ENCODE measurements at regions not wholly inside any gene's neighbourhood (a gene's known extent, or its start where the extent isn't known, plus 50 kb on each side); places are given as distances from the start of the nearest gene placed in this dataset.
"Not testable (repeated sequence)": the region's sequence is repeated elsewhere in the genome, so short reads cannot be mapped to it uniquely, and the experiment has no call there.

DNA sequence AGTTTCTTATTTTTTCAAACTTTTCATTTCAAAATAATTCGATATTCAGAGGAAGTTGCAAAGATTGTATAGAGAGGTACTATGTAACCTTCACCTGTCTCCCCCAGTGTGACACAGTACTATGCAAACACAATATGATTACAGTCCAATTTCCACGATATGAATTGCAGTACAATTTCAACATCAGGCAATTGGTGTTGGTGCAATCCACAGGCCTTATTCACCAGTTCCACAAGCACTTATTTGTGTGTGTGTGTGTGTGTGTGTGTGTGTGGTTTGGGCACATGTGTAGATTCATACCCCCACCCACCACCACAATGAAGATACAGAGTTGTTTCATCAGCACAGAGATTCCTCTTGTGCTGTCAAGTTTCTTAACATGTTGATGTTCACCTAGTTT, 69.7 kb upstream of the ARL4C start:
- Mint-ChIP-seq H3K27ac (no peak overlapping the region), H3K4me3 (no peak overlapping the region), H3K9me3 (ENCODE audit: low read depth) (no peaks in the 10 kb centered on the region), H3K4me1 (no peaks in the 10 kb centered on the region), H3K36me3 (ENCODE audit: low read depth) (no peaks in the 10 kb centered on the region), H3K27me3 (peaks cover 14% of the 10 kb centered on the region)
- intact Hi-C loops (cut with DNase I, micrococcal nuclease) = no loop called here
- ChIA-PET POLR2A (no interaction called here), CTCF (no interaction called here)
- no peak for DNase-seq
- no peak for ATAC-seq

DNA sequence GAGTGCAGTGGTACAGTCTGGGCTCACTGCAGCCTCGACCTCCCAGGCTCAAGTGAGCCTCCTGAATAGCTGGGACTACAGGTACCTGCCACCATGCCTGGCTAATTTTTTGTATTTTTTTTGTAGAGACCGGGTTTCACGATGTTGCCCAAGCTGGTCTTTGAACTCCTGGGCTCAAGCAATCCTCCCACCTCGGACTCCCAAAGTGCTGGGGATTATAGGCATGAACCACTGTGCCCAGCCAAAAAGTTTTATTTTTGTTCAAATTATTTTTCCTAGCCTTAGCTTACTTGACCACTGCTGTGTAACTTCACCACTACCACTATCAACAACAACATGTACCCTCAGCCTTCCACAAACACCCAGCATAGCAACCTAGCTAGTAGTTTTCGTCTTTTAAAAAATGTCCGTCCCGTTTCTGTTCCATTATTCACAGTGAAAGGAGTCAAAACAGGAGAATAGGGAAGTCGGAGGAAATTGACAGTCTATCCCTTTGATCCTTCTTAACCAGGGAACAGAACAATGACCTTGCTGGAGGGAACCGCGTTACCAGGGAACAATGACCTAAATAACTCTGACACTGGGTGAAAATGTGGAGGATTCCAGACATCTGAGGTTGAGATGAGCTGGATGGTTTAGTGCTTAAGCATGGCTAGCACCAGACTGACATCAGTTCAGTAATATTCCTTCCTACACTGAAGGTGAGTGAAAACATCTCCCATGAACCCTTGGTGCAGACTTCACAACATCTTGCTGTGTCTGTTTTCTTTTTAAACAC, 69.2 kb upstream of the ARL4C start:
- ATAC-seq (no peak), DNase-seq (no peak)
- POLR2A ChIA-PET = no interaction called here
- Mint-ChIP-seq H3K9me3 (ENCODE audit: low read depth) (no peaks in the 10 kb centered on the region), H3K36me3 (ENCODE audit: low read depth) (no peaks in the 10 kb centered on the region), H3K4me3 (no peak overlapping the region), H3K27me3 (peaks cover 12% of the 10 kb centered on the region), H3K27ac (no peak overlapping the region), H3K4me1 (no peaks in the 10 kb centered on the region)
- CTCF ChIA-PET = interaction anchor here (0.9 kb wide), 1 partner anchor 21 kb away, joined by 4 read pairs; no protein-coding TSS in a partner anchor
- intact Hi-C loops (cut with DNase I, micrococcal nuclease) = no loop called here

DNA sequence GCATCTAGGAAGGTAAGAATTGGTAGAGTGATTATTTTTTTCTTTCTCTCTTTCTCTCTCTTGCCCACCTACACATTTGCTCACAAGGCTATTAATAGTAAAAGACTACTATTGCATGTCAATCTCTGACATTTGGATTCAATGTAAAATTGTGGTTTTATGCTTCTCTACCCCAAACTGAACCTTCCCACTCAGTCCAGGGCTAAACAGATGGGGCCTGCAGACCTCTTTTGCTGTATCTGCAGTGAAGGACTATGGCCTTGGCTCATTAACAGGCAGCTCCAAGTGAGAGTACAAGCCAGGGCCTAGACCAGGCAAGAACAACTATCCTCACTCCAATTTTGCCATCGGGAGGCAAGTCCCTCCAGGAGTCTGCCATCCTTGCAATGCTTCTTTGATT, 68.3 kb upstream of the ARL4C start:
- Mint-ChIP-seq H3K9me3 (ENCODE audit: low read depth) (no peaks in the 10 kb centered on the region), H3K27ac (no peak overlapping the region), H3K4me3 (no peak overlapping the region), H3K4me1 (no peaks in the 10 kb centered on the region), H3K27me3 (peaks cover 12% of the 10 kb centered on the region), H3K36me3 (ENCODE audit: low read depth) (no peaks in the 10 kb centered on the region)
- ATAC-seq (no peak), DNase-seq (no peak)
- ChIA-PET POLR2A (no interaction called here), CTCF (interaction anchor here (0.6 to 0.9 kb wide), 3 partner anchors 14 to 1510 kb away, joined by 3 to 4 read pairs (median 3); no protein-coding TSS in a partner anchor)
- intact Hi-C loops (cut with DNase I, micrococcal nuclease) = no loop called here

DNA sequence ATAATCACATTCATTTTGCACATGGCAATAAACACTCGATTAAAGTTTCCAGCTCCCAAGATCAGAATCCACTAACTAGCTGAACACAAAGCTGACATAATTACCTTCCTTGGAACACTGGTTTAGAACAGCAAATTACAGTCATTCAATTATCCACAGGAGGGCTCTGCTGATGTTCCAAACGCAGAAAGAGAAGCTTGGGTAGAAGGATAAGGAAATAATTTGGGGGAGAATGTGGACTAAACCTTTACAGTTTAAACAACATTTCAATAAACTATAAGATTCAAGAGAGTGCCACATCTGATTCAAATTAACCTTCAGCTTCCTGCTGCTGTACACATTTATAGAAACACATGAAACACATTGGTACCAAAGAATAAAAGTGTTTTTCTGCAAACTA, 67.8 kb upstream of the ARL4C start:
- ATAC-seq (no peak), DNase-seq (no peak)
- peaks cover 12% of the 10 kb centered on the region for H3K27me3 Mint-ChIP-seq
- no peaks in the 10 kb centered on the region for H3K9me3 Mint-ChIP-seq (ENCODE audit: low read depth)
- H3K27ac Mint-ChIP-seq = no peak overlapping the region
- ChIA-PET CTCF (interaction anchor here (0.5 to 0.7 kb wide), 3 partner anchors 13 to 1510 kb away, joined by 3 read pairs; partner anchors contain the start of gene UGT1A3), POLR2A (interaction anchor here (0.7 kb wide), 1 partner anchor 1129 kb away, joined by 3 read pairs; no protein-coding TSS in a partner anchor)
- H3K4me1 Mint-ChIP-seq = no peaks in the 10 kb centered on the region
- no peaks in the 10 kb centered on the region for H3K36me3 Mint-ChIP-seq (ENCODE audit: low read depth)
- H3K4me3 Mint-ChIP-seq = no peak overlapping the region
- intact Hi-C loops (cut with DNase I, micrococcal nuclease) = no loop called here

DNA sequence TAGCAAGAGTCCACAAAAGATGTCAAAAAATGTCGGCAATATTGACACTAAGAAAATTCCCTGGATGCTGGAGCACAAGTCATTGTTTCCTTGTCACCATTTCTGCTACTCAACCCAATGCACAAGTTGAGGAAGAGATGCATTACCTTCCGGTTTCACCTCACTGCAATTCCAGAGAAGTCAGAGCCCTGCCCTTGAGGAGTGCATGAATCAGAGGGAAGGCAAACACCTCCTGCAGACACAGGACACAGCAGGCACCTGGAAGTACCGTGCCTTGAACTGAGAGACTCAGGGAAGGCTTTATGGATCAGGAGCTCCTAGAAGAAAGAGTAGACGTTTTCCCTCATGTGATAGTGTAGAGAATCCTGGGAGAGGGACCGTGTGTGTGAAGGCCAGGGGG, 62.7 kb upstream of the ARL4C start:
- H3K4me3 Mint-ChIP-seq = no peak overlapping the region
- DNase-seq (no peak), ATAC-seq (no peak)
- CTCF ChIA-PET = no interaction called here
- peaks cover 7% of the 10 kb centered on the region for H3K27me3 Mint-ChIP-seq
- no peaks in the 10 kb centered on the region for H3K36me3 Mint-ChIP-seq (ENCODE audit: low read depth)
- POLR2A ChIA-PET = no interaction called here
- H3K4me1 Mint-ChIP-seq = no peaks in the 10 kb centered on the region
- intact Hi-C loops (cut with DNase I, micrococcal nuclease) = no loop called here
- H3K27ac Mint-ChIP-seq = no peak overlapping the region
- H3K9me3 Mint-ChIP-seq (ENCODE audit: low read depth) = peaks cover 2% of the 10 kb centered on the region

DNA sequence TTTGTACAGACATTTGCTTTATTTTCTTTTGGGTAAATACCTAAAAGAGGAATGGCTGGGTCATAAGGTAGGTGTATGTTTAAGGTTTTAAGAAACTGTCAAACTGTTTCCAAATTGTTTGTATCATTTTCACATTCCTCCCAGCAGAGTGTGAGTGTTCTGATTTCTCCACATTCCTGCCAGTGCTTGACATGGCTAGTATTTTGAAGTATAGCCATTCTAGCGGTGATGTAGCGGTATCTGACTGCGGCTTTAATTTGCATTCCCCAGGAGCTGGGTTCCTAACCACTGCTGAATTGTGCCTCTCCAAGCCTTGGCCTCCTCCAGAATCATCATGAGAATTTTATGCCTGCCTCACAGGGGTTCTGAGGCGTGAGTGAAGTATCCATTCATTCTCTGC, 61.8 kb upstream of the ARL4C start:
- POLR2A ChIA-PET = no interaction called here
- H3K27ac Mint-ChIP-seq = no peak overlapping the region
- intact Hi-C loops (cut with DNase I, micrococcal nuclease) = no loop called here
- H3K4me3 Mint-ChIP-seq = no peak overlapping the region
- DNase-seq (no peak), ATAC-seq (no peak)
- peaks cover 7% of the 10 kb centered on the region for H3K27me3 Mint-ChIP-seq
- no peaks in the 10 kb centered on the region for H3K4me1 Mint-ChIP-seq
- no peaks in the 10 kb centered on the region for H3K36me3 Mint-ChIP-seq (ENCODE audit: low read depth)
- CTCF ChIA-PET = no interaction called here
- H3K9me3 Mint-ChIP-seq (ENCODE audit: low read depth) = peaks cover 2% of the 10 kb centered on the region

DNA sequence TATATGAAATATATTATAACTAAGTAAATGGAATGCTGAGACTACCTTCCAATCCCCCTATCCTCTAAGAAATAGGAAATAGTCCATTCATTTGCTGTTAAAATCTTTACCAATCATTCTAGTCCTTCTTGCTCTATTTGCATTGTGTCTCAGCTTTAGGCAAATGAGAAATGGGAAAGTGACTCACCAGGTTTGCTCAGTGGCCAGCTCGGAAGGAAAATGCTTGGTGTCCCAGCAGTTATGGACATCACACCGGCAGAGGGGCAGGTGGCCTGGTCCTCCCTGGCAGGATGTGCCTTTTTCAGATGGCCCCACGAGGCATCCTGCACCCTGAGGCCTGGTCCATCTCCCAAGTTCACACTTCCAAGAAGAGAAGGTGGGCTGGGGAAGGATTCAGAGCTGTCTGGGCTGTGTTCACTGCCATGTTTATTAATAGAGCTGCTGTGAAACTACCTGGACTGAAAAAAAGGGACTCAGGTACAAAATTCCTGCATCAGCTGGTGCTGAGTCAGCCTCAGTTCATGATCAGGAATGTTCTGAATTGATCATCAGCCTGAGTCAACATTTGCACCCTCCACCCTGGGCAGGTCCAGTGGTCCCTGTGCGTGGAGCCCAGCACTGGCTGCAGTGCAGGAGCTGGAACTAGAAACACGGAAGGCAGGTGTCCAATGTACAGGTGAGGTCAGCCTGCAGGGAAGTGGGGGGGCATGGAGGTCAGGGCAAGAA, 60.1 kb upstream of the ARL4C start:
- intact Hi-C loops (cut with DNase I, micrococcal nuclease) = no loop called here
- H3K4me1 Mint-ChIP-seq = no peaks in the 10 kb centered on the region
- DNase-seq = no peak
- no peak overlapping the region for H3K4me3 Mint-ChIP-seq
- no peaks in the 10 kb centered on the region for H3K36me3 Mint-ChIP-seq (ENCODE audit: low read depth)
- ChIA-PET CTCF (interaction anchor here (0.5 to 1.6 kb wide), 5 partner anchors 12 to 490 kb away, joined by 3 to 12 read pairs (median 3); no protein-coding TSS in a partner anchor), POLR2A (interaction anchor here (0.6 to 0.7 kb wide), 2 partner anchors 10 to 917 kb away, joined by 3 to 4 read pairs; no protein-coding TSS in a partner anchor)
- peaks cover 2% of the 10 kb centered on the region for H3K9me3 Mint-ChIP-seq (ENCODE audit: low read depth)
- H3K27ac Mint-ChIP-seq = no peak overlapping the region
- no peak for ATAC-seq
- peaks cover 7% of the 10 kb centered on the region for H3K27me3 Mint-ChIP-seq

DNA sequence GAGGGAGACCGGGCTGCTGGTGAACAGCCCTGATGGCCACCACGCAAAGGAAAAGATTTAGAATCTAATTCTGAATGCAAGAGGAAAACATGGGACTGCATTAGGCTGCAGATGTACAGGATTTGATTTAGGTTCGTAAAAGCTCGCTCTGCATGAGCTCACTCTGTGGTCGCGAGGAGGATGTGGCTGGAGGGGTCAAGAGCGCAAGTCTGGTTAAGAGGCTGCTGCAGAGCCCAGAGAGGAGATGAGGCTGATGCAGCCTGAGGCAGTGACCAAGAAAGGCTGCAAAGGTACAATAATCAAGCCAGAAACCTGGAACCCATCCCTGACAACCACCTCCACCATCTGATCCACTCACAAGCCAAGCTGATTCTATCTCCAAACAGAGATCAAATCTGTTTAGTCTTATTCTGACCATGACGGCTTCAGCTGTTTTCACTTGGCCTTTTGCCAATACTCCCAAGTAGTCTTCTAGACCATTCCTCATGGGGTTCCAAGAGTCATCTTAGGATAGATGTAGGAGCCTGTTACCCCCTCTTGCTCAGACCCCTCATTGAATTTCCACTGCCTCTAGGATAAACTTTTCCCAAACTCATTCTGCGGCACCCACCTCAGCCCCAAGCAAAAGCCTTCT, 58.9 kb upstream of the ARL4C start:
- Mint-ChIP-seq H3K27me3 (peaks cover 7% of the 10 kb centered on the region), H3K27ac (no peak overlapping the region)
- ATAC-seq = no peak

DNA sequence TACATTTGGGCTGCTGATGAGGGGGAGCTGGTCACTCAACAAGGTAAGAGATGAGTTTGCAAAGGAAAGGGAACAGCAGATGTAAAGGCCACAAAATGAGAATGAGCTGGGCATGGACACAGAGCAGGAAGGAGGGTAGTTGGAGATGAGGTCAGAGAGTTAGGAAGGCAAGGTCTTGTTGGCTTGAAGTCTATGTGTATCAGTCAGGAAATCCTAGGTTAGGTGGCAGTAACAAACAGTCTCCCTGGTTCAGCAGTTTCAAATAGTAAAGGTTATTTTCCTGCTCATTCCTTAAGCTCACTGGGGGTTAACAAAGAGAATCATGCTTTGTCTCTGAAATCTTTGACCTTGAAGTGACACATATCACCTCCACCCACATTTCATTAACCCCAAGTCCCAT, 58.3 kb upstream of the ARL4C start:
- ChIA-PET POLR2A (no interaction called here), CTCF (interaction anchor here (0.7 to 1.4 kb wide), 2 partner anchors 34 to 562 kb away, joined by 3 to 4 read pairs; no protein-coding TSS in a partner anchor)
- ATAC-seq (no peak), DNase-seq (no peak)
- Mint-ChIP-seq H3K9me3 (ENCODE audit: low read depth) (peaks cover 2% of the 10 kb centered on the region), H3K4me3 (no peak overlapping the region), H3K27me3 (peaks cover 8% of the 10 kb centered on the region), H3K27ac (no peak overlapping the region), H3K4me1 (peaks cover 3% of the 10 kb centered on the region), H3K36me3 (ENCODE audit: low read depth) (no peaks in the 10 kb centered on the region)
- intact Hi-C loops (cut with DNase I, micrococcal nuclease) = no loop called here

More for the DNA sequence above, 58.9 kb upstream of the ARL4C start:
- POLR2A ChIA-PET = no interaction called here
- Mint-ChIP-seq H3K9me3 (ENCODE audit: low read depth) (peaks cover 2% of the 10 kb centered on the region), H3K36me3 (ENCODE audit: low read depth) (no peaks in the 10 kb centered on the region), H3K4me1 (no peaks in the 10 kb centered on the region), H3K4me3 (no peak overlapping the region)
- intact Hi-C loops (cut with DNase I, micrococcal nuclease) = no loop called here
- CTCF ChIA-PET = interaction anchor here (0.7 to 1.6 kb wide), 3 partner anchors 11 to 561 kb away, joined by 3 to 12 read pairs (median 4); no protein-coding TSS in a partner anchor
- DNase-seq = no peak

DNA sequence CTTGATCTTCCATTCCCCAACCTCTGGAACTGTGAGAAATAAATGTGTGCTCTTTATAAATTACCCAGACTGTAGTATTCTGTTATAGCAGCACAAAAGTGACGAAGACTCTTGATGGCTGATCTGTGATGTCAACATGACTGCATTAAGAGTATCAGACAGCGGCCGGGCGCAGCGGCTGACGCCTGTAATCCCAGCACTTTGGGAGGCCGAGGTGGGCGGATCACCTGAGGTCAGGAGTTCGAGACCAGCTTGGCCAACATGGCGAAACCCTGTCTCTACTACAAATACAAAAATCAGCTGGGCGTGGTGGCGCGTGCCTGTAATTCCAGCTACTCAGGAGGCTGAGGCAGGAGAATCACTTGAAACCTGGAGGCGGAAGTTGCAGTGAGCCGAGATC, 56.3 kb upstream of the ARL4C start:
- DNase-seq; H3K4me1 Mint-ChIP-seq; H3K9me3 Mint-ChIP-seq (ENCODE audit: low read depth); H3K4me3 Mint-ChIP-seq; H3K36me3 Mint-ChIP-seq (ENCODE audit: low read depth); H3K27ac Mint-ChIP-seq; ATAC-seq; POLR2A ChIA-PET: not testable (repeated sequence)
- intact Hi-C loops (cut with DNase I, micrococcal nuclease) = loop anchor here (5.0 kb wide), 2 partner anchors 1039 to 1044 kb away; no protein-coding TSS in a partner anchor
- CTCF ChIA-PET = interaction anchor here (1.1 kb wide), 1 partner anchor 564 kb away, joined by 3 read pairs; no protein-coding TSS in a partner anchor
- H3K27me3 Mint-ChIP-seq = peaks cover 11% of the 10 kb centered on the region

DNA sequence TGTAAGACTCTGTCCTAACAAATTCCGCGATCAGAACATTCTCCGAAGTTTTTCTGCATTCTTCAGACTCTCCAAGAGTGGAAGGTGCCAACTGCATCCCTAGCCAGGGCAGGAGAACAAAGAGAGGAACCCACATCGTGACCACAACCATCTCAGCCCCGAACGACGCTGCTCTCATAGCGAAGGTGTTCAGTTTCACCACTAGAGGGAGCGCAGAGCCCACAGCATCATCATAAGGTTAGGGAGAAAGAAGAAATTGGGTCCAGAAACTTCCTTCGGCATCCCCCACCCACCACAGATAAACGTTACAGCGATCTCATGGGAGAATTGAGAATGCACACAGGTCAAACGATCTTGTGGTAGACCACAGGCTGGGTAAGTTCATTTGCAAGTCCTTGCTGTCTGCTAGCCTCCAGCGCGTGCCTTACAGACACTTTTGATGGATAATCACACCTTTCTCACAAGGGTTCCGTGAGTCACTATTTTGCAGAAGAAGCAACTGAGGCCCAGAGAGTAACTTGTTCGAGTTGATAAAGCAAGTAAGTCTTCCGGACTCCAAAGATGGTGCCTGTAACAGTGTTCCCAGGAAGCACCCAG, 53.7 kb upstream of the ARL4C start:
- Mint-ChIP-seq H3K36me3 (ENCODE audit: low read depth) (no peaks in the 10 kb centered on the region), H3K9me3 (ENCODE audit: low read depth) (peaks cover 2% of the 10 kb centered on the region), H3K27ac (no peak overlapping the region), H3K4me1 (peaks cover 3% of the 10 kb centered on the region), H3K4me3 (no peak overlapping the region), H3K27me3 (peaks cover 11% of the 10 kb centered on the region)
- ATAC-seq = peak; percentile 78
- POLR2A ChIA-PET = no interaction called here
- intact Hi-C loops (cut with DNase I, micrococcal nuclease) = loop anchor here (1.0 to 5.0 kb wide), 6 partner anchors 401 to 1196 kb away; no protein-coding TSS in a partner anchor
- CTCF ChIA-PET = interaction anchor here (0.6 to 1.7 kb wide), 3 partner anchors 14 to 479 kb away, joined by 3 to 6 read pairs (median 3); no protein-coding TSS in a partner anchor
- peak; percentile 76 for DNase-seq
